ENCODE measurements at regions not wholly inside any gene's neighbourhood (a gene's known extent, or its start where the extent isn't known, plus 50 kb on each side); places are given as distances from the start of the nearest gene placed in this dataset.

DNA sequence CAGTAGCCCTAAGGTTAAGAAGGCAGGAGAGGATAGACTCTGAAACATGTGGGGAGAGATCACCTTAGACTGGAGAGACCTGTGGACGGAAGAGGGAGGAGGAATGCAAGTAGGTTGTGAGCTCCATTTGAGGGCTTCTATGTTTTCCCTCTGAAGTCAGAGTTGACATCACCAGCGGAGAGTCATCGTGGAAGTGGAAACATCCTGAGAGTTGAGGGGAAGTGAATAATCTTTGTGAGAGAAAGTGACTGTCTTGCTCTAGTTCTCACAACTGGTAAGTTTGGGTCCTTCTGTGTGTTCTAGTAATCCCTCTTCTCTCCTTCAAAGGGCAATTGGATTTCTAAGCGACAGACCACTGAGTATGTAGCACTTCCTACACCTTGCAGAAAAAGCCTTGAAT lies 103.6 kb upstream of the CCND2 start:
- DNase-seq (ENCODE audit: low read depth in 1 of 2, low spot score in 1 of 2) (no peak), FAIRE-seq (no peak), ATAC-seq (no peak)
- TF ChIP-seq KDM5A (IDR thresholded peaks at IDR 0.05) (no peak), TP53 (CRISPR knock-in tag; IDR thresholded peaks at IDR 0.05) (no peak), HOXB5 (CRISPR knock-in tag; IDR thresholded peaks at IDR 0.05) (no peak), MAFK (IDR thresholded peaks at IDR 0.05; ENCODE audit: partially characterized antibody) (no peak), CEBPB (IDR thresholded peaks at IDR 0.05) (no peak), CHD2 (IDR thresholded peaks at IDR 0.05; ENCODE audit: low read length, partially characterized antibody) (no peak), EHF (CRISPR knock-in tag; IDR thresholded peaks at IDR 0.05) (no peak), HEYL (CRISPR knock-in tag; IDR thresholded peaks at IDR 0.05) (no peak), SREBF2 (IDR thresholded peaks at IDR 0.05) (no peak), ZNF302 (CRISPR knock-in tag; IDR thresholded peaks at IDR 0.05) (no peak), EHMT2 (IDR thresholded peaks at IDR 0.05; ENCODE audit: low read depth) (no peak), ZSCAN20 (CRISPR knock-in tag; IDR thresholded peaks at IDR 0.05) (no peak), JUNB (IDR thresholded peaks at IDR 0.05) (no peak), ZC3H11A (IDR thresholded peaks at IDR 0.05) (no peak)
- TF ChIP-seq, protein P1, sequence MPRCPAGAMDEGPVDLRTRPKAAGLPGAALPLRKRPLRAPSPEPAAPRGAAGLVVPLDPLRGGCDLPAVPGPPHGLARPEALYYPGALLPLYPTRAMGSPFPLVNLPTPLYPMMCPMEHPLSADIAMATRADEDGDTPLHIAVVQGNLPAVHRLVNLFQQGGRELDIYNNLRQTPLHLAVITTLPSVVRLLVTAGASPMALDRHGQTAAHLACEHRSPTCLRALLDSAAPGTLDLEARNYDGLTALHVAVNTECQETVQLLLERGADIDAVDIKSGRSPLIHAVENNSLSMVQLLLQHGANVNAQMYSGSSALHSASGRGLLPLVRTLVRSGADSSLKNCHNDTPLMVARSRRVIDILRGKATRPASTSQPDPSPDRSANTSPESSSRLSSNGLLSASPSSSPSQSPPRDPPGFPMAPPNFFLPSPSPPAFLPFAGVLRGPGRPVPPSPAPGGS (IDR thresholded peaks at IDR 0.05): no peak
- TF ChIP-seq, protein P2, sequence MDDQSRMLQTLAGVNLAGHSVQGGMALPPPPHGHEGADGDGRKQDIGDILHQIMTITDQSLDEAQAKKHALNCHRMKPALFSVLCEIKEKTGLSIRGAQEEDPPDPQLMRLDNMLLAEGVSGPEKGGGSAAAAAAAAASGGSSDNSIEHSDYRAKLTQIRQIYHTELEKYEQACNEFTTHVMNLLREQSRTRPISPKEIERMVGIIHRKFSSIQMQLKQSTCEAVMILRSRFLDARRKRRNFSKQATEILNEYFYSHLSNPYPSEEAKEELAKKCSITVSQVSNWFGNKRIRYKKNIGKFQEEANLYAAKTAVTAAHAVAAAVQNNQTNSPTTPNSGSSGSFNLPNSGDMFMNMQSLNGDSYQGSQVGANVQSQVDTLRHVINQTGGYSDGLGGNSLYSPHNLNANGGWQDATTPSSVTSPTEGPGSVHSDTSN (IDR thresholded peaks at IDR 0.05): no peak
- TF ChIP-seq, protein P3, sequence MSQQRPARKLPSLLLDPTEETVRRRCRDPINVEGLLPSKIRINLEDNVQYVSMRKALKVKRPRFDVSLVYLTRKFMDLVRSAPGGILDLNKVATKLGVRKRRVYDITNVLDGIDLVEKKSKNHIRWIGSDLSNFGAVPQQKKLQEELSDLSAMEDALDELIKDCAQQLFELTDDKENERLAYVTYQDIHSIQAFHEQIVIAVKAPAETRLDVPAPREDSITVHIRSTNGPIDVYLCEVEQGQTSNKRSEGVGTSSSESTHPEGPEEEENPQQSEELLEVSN (IDR thresholded peaks at IDR 0.05; ENCODE audit: borderline replicate concordance, low read depth): no peak
- TF ChIP-seq, protein P4, sequence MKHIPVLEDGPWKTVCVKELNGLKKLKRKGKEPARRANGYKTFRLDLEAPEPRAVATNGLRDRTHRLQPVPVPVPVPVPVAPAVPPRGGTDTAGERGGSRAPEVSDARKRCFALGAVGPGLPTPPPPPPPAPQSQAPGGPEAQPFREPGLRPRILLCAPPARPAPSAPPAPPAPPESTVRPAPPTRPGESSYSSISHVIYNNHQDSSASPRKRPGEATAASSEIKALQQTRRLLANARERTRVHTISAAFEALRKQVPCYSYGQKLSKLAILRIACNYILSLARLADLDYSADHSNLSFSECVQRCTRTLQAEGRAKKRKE (CRISPR knock-in tag; IDR thresholded peaks at IDR 0.05; ENCODE audit: low read depth): no peak
- TF ChIP-seq, protein P5, sequence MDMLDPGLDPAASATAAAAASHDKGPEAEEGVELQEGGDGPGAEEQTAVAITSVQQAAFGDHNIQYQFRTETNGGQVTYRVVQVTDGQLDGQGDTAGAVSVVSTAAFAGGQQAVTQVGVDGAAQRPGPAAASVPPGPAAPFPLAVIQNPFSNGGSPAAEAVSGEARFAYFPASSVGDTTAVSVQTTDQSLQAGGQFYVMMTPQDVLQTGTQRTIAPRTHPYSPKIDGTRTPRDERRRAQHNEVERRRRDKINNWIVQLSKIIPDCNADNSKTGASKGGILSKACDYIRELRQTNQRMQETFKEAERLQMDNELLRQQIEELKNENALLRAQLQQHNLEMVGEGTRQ (IDR thresholded peaks at IDR 0.05): no peak
- TF ChIP-seq, protein P6, sequence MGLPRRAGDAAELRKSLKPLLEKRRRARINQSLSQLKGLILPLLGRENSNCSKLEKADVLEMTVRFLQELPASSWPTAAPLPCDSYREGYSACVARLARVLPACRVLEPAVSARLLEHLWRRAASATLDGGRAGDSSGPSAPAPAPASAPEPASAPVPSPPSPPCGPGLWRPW (IDR thresholded peaks at IDR 0.05): no peak
- H3K4me3 ChIP-seq: no peak overlapping the region
- no peaks in the 10 kb centered on the region for H3K4me1 ChIP-seq
- 45% methylated on average over 4 of the region's 4 CpGs for WGBS (ENCODE audit: missing lambda C conversion rate)
- H3K27ac ChIP-seq: no peak overlapping the region
- H3K9me3 ChIP-seq: no peaks in the 10 kb centered on the region
- H3K4me2 ChIP-seq: no peak overlapping the region
- CTCF ChIA-PET: no interaction called here
- POLR2A ChIA-PET: no interaction called here

DNA sequence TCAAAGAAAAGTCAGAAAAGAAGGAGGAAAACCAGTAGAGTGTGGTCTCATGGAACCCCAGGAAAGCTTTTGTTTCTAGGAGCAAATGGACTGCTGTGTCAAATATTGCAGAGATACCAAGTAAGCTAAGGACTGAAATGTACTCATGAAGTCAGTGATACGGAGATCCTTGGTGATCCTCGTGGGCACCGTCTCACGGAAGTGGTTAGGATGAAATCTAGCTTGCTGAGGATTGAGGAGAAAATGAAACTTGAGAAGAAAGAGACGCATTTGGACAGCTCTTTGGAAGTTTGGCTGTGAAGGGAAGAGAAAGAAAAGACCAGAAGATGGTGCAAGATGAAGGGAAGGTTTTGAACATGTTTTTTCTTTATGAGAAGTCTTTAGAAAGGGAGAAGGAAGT lies 104.0 kb upstream of the CCND2 start:
- Histone ChIP-seq H3K9me3 (no peaks in the 10 kb centered on the region), H3K4me3 (no peak overlapping the region), H3K4me1 (no peaks in the 10 kb centered on the region), H3K4me2 (no peak overlapping the region), H3K27ac (no peak overlapping the region)
- CTCF ChIA-PET: no interaction called here
- FAIRE-seq: no peak
- DNase-seq (ENCODE audit: low read depth in 1 of 2, low spot score in 1 of 2): no peak
- 12% methylated on average over 5 of the region's 5 CpGs for WGBS (ENCODE audit: missing lambda C conversion rate)
- POLR2A ChIA-PET: no interaction called here
- TF ChIP-seq NFE2L2 (conservative IDR thresholded peaks at IDR 0.05; ENCODE audit: low read length) (no peak), RARB (CRISPR knock-in tag; IDR thresholded peaks at IDR 0.05) (no peak), NPAS2 (CRISPR knock-in tag; IDR thresholded peaks at IDR 0.05; ENCODE audit: borderline replicate concordance) (no peak), TP53 (CRISPR knock-in tag; IDR thresholded peaks at IDR 0.05) (no peak), FOXS1 (CRISPR knock-in tag; IDR thresholded peaks at IDR 0.05) (no peak), ZFP36 (IDR thresholded peaks at IDR 0.05; ENCODE audit: borderline replicate concordance, partially characterized antibody) (no peak), EHF (CRISPR knock-in tag; IDR thresholded peaks at IDR 0.05) (no peak), JUNB (IDR thresholded peaks at IDR 0.05) (no peak), FOSL2 (IDR thresholded peaks at IDR 0.05) (no peak), FOSL2 (CRISPR knock-in tag; IDR thresholded peaks at IDR 0.05) (no peak), CBX2 (IDR thresholded peaks at IDR 0.05; ENCODE audit: borderline replicate concordance, low read depth) (no peak), MAZ (IDR thresholded peaks at IDR 0.05; ENCODE audit: borderline replicate concordance, low read depth, low read length) (no peak), EHMT2 (IDR thresholded peaks at IDR 0.05; ENCODE audit: low read depth) (no peak), CHD4 (IDR thresholded peaks at IDR 0.05; ENCODE audit: borderline replicate concordance) (no peak), ZC3H11A (IDR thresholded peaks at IDR 0.05) (no peak), POLR2A (IDR thresholded peaks at IDR 0.05; ENCODE audit: low read length) (no peak)
- TF ChIP-seq, protein P4 (CRISPR knock-in tag; IDR thresholded peaks at IDR 0.05; ENCODE audit: low read depth): no peak
- TF ChIP-seq, protein P1 (IDR thresholded peaks at IDR 0.05): no peak
- TF ChIP-seq, protein P7, sequence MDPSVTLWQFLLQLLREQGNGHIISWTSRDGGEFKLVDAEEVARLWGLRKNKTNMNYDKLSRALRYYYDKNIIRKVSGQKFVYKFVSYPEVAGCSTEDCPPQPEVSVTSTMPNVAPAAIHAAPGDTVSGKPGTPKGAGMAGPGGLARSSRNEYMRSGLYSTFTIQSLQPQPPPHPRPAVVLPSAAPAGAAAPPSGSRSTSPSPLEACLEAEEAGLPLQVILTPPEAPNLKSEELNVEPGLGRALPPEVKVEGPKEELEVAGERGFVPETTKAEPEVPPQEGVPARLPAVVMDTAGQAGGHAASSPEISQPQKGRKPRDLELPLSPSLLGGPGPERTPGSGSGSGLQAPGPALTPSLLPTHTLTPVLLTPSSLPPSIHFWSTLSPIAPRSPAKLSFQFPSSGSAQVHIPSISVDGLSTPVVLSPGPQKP (IDR thresholded peaks at IDR 0.05; ENCODE audit: low read depth, low read length): no peak
- ATAC-seq: no peak
